CD4-positive, alpha-beta T cell treated with Interferon gamma for 1 hour (primary cell): ENCODE measurements at regions not wholly inside any gene's neighbourhood (a gene's known extent, or its start where the extent isn't known, plus 50 kb on each side); places are given as distances from the start of the nearest gene placed in this dataset.
"Not testable (repeated sequence)": the region's sequence is repeated elsewhere in the genome, so short reads cannot be mapped to it uniquely, and the experiment has no call there.

Experiments used
- DNase-seq: peaks from one replicate; pipeline ENCODE4 v3.0.0-alpha.2; 2020

GRCh38 chr4:111933703-111934102, 211.6 kb upstream of the FAM241A start:
- DNase-seq = no peak

DNA sequence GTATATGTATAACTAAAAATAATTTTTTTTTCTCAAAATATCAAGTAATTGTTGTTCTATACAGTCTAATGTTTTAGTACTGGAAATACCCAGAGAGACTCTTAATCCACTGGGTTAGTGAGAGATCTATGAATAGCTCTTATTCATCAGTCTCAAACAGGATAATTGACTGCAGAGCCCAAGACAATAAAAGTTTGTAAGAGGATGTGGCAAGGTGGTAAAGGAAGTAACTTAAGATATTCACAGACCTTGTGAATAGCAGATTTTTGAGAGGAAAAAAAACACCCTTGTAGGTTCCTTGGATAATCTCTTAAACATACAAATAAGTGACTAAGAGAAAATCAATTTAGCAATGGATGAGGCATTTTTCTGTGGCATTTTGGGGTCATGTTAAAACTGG, 210.9 kb upstream of the FAM241A start:
- no peak for DNase-seq

GRCh38 chr4:111937368-111937767, 207.9 kb upstream of the FAM241A start:
- no peak for DNase-seq

DNA sequence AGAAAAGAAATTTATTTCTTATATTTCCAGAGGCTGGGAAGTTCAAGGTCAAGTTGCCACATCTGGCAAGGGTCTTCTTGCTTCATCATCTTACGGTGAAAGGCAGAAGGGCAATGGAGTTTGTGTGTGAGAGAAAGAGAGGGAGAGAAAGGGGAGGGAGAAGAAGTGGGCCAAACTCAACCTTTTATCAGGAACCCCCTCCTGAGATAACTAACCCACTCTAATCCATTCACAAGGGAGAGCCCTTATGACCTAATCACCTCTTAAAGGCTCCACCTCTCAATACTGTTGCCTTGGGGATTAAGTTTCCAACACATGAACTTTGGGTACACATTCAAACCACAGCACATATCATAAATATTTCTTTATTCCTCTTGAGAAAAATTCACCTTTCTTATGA, 203.3 kb upstream of the FAM241A start:
- no peak for DNase-seq

DNA sequence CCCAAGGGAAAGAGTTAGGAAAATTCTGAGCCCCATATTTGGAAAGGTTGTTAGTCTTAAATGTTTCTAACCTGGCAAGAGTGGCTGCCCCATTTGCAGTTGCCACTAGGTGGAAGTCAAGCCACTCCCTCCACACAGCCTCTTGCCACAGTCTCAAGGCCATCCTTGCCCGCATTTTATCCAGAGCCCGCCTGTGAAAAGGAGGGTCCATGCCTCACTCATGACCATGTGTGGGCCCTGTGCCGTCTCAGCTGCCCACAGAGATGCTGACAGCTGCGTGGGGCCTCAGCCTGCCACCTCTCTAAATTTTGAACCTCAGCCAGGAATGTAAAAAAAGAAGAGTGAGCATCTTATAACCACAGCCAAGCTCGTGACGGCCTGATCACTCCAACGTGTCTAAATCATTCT, 201.5 kb upstream of the FAM241A start:
- no peak for DNase-seq

GRCh38 chr4:111945014-111945413, 200.2 kb upstream of the FAM241A start:
- DNase-seq = no peak

DNA sequence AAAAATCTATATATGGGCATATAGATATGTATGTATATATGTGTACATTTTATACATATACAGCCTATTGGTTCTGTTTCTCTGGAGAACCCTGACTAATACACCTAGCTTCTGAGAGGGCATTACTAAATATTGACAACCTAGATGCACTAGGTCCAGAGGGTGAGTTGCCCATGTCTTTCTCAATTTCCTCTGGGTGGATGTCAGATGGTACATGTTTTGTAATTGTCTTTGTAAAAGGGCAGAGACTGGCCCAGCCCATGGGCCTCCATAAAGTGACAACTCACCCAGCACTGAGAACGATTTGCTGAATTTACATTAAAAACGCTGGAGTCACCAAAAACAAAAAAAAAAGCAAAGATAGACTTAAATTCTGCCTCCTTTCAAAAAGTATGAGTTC, 198.5 kb upstream of the FAM241A start:
- DNase-seq = no peak

- DNase-seq = no peak
Observed at GRCh38 chr4:111952688-111953087, 192.6 kb upstream of the FAM241A start.

DNA sequence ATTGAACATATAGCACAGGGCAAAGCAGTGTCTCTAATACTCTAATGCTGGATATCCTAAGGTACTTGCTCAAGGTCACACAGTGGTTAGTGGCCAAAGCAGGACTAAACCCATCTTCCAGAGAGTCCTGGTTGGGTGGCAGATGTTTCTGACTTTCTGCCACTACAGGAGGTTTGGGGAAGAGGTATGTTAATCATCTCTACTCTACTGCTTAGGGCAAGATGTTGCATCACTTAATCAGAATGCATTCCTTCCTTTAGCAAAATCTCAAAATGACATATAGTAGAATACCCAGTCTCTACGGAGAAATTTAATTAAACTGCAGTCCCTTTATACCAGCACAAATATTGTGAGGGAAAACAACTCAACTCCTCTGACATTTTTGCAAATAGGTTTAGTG, 190.7 kb upstream of the FAM241A start:
- no peak for DNase-seq

DNA sequence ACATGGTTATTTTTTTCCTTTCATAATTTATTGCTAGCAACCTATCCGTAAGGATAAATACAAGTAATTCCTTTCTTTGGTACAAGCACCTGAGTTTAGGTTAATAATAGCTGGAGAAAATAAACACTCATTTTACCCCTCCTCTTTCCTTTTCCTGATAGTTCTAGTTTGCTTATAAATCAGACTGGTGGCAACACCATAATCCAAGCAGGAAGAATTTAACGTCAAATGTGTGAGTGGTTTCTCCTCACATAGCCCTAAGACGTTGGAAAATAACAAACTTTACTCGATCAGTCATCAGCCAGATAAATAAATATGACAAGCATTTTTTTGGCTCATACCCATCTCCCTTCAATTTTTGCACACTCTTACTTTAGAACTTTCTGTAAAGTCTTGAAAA, 190.3 kb upstream of the FAM241A start:
- DNase-seq = no peak

DNA sequence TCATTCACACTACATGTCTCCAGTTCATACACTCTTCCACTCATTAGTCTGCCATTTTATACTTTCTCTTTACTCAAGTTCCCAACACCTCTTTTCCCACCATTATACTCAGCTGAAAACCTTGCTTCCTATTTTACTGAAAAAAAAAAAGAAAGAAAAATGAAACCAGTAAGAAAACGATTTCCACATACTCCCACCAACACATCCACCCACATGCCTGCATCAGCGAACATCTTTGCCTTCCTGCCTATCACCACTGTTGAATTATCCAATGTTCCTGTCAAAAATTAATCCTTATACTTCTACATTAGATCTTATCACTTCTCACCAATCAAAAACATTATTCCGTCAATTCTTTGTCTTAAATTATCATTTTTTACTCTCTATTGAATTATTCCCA, 188.1 kb upstream of the FAM241A start:
- no peak for DNase-seq

- no peak for DNase-seq
Observed at GRCh38 chr4:111957997-111958396, 187.3 kb upstream of the FAM241A start.

- no peak for DNase-seq
Observed at GRCh38 chr4:111959222-111959621, 186.0 kb upstream of the FAM241A start.

DNA sequence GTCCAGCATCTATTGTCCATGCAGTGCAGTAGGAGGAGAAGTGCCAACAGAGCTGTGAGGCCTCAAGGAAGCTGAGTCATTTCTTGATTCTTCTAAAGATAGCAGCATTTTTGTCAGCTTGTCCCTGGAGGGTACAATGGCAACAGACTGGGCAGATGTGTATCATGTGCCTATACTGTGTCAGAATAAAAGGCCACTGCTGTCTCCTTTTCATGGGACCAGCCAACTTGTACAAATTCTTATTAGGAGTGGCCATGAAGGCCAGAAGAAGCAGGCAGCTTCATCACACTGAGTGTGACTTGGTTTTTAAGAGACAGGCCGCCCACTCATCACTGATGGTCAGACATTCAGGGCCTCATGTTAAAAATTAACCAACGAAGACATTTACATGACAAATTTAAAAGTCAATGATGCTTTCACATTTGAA, 185.0 kb upstream of the FAM241A start:
- no peak for DNase-seq

DNA sequence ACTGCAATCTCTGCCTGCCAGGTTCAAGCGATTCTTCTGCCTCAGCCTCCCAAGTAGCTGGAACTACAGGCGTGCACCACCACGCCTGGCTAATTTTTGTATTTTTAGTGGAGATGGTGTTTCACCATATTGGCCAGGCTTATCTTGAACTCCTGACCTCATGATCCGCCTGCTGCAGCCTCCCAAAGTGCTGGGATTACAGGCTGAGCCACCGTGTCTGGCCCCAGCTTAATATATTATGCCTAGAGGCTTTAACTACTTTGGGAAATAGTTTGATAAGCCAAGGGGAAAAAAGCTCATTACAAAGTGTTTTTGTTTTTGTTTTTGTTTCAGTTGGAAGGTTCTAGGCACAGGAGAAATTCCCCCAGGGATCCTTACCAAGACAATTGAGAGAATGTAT, 184.2 kb upstream of the FAM241A start:
- DNase-seq = not testable (repeated sequence)

- DNase-seq = no peak
Observed at GRCh38 chr4:111961809-111962208, 183.4 kb upstream of the FAM241A start.

GRCh38 chr4:111963158-111963700, 182.0 kb upstream of the FAM241A start:
- no peak for DNase-seq

GRCh38 chr4:111977419-111977965, 167.8 kb upstream of the FAM241A start:
- DNase-seq = no peak

DNA sequence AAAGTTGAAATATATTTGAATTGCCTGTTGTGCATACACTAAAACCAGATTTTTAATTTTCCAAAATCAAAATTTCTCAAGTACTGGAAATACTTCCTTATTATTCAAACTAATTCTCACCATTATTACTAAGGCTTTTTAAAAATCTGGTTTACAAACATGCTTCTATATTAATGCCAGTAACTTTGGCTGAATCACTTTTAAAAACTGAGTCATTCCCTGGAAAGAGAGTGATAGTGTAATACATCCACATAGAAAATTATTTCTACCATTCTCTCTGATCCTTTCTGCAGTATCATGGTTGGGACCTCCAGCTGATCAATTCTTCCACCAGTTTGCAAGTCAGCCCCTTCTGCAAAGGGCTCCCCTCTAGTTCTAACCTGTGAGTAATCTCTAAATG, 165.3 kb upstream of the FAM241A start:
- DNase-seq = no peak

DNA sequence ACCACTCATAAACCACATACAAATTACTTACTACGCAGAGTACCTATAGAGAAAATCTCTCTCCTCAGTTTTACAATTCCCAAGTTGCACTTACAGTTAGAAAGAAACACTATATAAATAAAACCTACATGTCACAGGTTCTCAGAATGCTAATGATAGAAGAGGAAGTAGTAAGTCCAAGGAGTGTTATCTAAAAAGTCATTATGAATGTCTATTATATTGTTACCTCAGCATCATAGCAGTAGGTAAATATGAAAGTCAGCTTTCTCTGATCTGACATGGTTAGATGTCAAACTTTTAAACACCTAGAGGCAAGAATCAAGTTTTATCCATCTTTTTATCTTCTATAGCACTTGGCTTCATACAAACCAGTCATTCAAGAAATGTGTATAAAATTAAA, 163.2 kb upstream of the FAM241A start:
- no peak for DNase-seq

DNA sequence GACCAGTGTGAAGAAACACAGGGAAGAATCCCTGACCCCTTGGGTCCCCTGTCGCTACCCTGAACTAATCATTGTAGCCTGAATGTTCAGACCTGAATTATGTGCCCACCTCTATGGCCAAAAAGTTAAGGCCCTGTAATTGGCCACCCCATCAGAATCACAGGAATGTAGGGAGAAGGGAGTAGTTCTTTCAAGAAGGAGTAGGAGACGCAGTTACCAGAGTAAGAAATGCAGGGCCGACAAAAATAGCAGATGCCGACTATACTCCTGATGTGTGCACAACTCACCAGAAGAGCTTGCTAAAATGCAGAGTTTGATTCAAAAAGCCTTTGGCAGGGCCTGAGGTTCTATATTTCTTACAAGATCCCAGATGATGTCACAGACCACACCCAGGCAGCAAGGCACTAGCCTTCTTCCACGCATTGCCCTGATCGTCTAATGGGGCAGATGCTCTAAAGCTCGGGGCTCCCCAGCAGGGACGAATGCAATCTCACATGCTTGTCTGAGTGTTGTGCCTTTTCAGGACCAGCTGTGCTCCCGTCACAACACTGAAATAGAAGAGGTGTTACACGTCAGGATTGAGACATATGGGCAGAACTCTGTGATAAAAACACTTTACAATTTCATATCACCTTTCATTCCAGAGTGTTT, 161.0 kb upstream of the FAM241A start:
- DNase-seq = no peak

DNA sequence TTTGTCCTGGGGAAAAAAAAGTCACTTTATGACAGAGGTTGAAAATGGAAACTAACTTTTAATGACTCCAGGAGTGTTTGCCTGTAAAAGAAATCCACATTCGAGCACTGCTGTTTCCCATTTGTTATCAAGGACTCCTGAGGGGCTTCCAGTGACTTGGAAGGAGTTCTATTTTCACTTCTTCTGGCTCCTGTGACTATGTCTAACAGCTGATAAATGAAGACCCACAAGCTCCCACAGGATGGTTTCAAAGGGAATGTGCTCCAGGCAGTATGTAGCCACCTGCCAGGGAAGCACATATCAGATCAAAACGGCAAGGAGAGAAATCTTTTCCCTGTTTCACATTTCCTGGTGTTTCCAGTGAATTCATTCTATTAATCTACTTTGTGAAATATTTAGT, 159.8 kb upstream of the FAM241A start:
- DNase-seq = no peak

- no peak for DNase-seq
Observed at GRCh38 chr4:111986095-111986494, 159.2 kb upstream of the FAM241A start.

DNA sequence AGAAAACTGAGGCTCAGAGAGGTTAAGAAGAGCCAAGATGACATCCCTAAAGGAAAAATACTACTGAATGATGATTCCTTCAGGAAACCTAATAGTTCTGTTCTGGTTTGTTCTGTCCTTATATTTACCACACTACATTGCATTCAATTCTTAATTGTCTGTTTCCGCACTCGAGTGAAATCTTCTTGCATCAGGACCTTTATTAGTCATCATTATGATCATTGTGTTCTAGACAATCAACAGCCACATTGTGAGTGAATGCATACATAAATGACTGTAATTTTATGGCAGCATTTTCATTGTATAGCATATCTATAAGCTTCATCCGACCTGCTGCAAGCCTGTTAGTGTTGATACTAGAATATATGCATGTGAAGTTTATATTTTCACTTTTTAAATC, 156.7 kb upstream of the FAM241A start:
- no peak for DNase-seq

DNA sequence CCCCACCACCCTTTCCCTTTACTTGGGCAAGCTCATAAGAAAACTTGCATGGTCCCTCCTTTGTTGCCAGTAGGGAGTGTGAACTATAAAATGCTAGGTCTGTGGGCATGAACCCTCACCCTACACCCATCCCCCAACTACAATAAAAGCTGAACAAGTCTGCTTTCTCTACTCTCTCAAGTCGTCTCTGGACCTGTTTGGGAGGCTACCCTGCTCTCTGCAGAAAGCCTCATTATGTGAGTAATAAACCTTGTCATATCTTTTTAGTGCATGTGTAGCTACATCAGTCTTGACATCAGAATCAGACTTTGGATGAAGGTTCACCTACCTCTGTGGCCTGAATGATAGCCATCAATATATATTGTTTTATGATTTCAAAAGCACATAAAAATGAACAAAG, 155.4 kb upstream of the FAM241A start:
- no peak for DNase-seq
